Eye (tissue), 1 donor: ENCODE measurements at regions not wholly inside any gene's neighbourhood (a gene's known extent, or its start where the extent isn't known, plus 50 kb on each side); places are given as distances from the start of the nearest gene placed in this dataset.

Source experiments
- DNase-seq: peaks from one replicate; pipeline ENCODE4 v3.0.0-alpha.2; 2015

- no peak for DNase-seq
Measured at GRCh38 chr3:111480091-111480490, 61.9 kb upstream of the CD96 start.

- no peak for DNase-seq
Measured at GRCh38 chr3:111481551-111481950, 60.4 kb upstream of the CD96 start.

DNA sequence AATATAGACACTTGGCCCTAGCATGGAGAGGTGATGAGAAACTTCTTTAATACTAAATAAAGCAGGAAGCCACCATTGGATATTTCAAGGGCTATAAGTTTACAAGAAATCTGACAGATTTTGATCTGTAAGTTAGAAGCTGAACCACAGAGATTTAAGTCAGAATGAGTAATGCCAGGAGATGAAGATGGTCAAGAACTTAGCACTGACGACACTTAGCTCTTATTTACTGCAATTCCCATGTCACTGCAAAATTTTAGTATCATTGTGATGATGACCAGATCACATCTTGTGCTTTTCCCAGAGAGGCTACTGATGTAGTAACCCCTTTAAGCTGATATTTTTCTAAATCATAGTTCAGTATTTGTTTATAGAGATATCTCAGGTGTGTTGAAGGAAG, 59.4 kb upstream of the CD96 start:
- DNase-seq = no peak

DNA sequence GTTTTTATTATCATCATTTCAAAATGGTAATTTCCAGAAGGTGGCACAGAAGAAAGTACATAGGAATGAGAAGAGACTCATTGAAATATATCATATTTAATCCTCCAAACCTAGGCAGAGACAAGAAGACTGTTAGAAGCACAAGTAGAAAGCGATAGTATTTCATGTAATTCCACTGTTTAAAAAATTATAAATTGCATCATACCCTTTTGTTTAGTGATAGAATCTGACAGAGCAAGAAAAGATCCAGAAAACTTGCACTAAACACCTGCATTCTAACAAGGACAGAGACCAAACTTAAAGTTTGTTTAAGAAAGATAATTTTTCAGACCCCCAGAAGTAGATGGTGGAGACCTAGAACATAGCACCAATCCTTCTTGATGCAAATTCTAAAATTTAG, 56.9 kb upstream of the CD96 start:
- DNase-seq = no peak
